HS-5 (cell line): ENCODE measurements at regions not wholly inside any gene's neighbourhood (a gene's known extent, or its start where the extent isn't known, plus 50 kb on each side); places are given as distances from the start of the nearest gene placed in this dataset.

Experiments used
- DNase-seq: peaks from one replicate; pipeline ENCODE4 v3.0.0-alpha.2; 2012; ENCODE audit warnings: low read depth

DNA sequence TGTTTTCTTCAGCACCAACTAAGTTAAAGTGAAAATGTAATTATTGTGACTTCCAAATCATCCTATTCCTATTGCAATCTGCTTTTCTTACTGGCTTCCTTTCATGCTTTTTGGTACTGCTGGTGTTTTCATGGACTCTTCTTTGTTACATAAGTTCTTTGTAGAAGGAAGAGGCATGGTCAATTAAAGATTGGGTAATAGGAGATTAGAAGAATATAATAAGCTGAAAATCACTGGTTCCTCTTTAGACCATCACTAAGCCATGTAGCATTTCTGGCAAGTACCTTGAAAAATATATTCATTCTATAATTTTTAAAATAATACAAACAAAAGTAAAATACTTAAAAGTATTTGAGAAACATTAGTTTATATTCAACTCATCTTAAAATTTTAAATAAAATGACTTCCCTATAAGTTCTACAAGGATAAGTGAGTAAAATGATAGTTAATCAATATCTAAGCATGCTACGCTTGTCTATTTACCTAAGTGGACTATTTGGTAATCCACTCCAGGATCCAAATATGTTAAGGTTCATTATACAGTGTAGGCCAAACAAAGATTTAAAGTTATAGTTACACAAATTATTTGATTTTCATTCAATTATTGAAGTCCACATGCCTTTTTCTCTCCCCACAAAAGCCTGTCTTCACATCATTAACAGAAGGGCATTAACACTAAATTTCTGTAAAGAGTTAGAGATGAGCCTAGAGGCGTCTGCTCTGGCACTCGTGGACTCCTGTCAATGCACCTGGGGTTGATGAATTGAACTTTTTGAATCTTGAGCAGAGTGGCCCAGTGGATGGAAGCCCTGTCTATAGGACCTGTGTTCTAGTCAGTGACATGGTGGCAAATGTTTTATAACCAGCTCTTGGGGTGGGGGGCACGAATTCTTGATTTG, 408.1 kb downstream of the INHBA start:
- no peak for DNase-seq

DNA sequence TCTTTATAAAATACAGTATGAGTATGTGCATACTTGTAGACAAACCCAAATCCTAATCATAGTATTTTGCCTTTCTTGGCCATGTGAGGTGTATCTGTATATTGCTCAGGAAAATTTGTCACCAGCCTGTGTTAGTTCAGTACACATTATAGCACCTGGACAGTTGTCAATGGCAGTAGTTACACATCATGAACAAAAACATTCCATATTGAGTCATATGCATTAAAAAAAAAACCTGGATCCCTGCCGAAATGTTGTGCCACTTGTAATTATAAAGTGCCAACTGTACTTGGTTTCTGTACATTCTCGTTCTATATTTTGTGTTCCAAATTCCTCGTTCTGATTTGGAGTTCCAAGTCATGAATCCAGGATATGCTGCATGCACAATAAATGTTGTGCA, 410.4 kb downstream of the INHBA start:
- peak; percentile 23 for DNase-seq

GRCh38 chr7:41287559-41288335, 415.1 kb downstream of the INHBA start:
- no peak for DNase-seq

GRCh38 chr7:41280491-41280890, 422.4 kb downstream of the INHBA start:
- DNase-seq: no peak

GRCh38 chr7:41277561-41277960, 425.3 kb downstream of the INHBA start:
- no peak for DNase-seq

GRCh38 chr7:41275255-41275654, 427.6 kb downstream of the INHBA start:
- DNase-seq: no peak

- no peak for DNase-seq
Observed at GRCh38 chr7:41274179-41274578, 428.7 kb downstream of the INHBA start.

DNA sequence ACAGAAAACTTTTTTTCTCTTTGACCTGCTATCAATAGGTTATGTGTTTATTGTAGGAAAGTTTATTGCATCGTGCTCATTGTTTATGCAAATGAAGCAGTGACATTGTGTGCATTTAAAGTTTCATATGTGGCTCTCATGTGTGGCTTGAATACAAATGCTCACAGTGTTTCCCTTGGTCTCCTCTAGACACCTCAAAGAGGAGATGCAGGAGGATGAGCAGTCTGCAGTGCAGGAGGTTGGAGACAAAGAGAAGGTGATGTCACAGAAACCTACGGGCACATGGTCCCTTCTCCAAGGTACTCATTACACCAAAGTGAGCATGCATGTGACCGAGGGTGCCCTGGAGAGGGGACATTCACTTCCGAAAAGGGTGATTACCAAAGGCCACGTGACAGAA, 430.2 kb downstream of the INHBA start:
- DNase-seq: no peak

- DNase-seq: no peak
Observed at GRCh38 chr7:41268878-41269277, 434.0 kb downstream of the INHBA start.

DNA sequence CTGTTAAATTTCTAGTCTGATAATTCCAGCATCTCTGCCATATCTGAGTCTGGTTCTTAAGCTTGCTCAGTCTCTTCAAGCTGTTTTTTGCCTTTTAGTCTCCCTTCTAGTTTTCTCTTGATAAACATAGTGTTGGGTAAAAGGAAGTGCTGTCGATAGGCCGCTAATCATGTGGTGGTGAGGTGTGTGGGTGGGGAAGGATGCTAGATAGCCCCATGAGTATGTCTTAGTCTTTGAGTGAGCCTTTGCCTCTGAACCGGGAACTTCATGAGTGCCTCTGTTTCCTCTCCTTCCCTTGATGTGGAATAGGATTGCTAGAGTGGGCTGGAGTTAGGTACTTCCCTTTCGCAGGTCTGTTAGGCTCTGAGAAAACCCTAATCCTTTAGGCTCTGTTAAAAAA, 441.8 kb downstream of the INHBA start:
- no peak for DNase-seq

DNA sequence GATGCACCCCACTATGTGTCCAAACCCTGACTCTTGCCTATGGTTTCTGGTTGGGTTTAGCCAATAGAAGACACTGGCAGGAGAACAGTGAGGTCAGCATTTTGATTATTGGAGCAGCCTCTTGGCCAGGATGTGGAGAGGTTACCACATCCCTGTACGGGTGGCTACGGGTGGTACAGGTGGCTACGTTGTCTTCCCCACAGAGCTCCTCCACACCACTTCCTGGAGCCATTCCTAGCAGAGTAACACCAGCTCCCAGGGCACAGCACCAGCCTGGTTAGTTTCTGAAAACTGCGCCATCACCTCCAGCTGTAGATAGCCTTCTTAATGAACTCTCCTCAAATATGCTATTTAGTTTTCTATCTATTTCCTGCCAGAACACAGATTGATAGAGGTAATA, 445.2 kb downstream of the INHBA start:
- DNase-seq: no peak

GRCh38 chr7:41256186-41256945, 446.5 kb downstream of the INHBA start:
- DNase-seq: peak; percentile 60

DNA sequence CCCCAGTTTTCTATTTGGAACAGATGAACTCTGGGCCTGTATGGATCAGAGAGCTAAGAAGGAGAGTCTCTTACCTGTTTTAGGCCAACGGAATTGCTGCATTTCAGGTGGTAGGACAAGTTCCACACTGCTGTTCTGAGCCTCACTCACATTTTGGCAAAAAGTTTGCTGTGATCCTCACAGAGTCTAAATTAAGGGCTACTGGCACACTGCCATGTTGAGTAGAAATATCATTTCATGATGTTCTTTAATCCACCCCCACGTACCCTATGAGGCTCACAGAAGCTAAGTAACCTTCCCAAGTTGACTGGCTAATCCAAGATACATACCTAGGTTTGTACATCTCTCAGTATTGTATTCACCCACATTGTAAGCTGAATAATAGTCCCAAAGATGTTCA, 447.2 kb downstream of the INHBA start:
- DNase-seq: no peak

GRCh38 chr7:41255113-41255512, 447.8 kb downstream of the INHBA start:
- no peak for DNase-seq

GRCh38 chr7:41252957-41253356, 449.9 kb downstream of the INHBA start:
- DNase-seq: no peak

GRCh38 chr7:41252551-41252950, 450.3 kb downstream of the INHBA start:
- no peak for DNase-seq

DNA sequence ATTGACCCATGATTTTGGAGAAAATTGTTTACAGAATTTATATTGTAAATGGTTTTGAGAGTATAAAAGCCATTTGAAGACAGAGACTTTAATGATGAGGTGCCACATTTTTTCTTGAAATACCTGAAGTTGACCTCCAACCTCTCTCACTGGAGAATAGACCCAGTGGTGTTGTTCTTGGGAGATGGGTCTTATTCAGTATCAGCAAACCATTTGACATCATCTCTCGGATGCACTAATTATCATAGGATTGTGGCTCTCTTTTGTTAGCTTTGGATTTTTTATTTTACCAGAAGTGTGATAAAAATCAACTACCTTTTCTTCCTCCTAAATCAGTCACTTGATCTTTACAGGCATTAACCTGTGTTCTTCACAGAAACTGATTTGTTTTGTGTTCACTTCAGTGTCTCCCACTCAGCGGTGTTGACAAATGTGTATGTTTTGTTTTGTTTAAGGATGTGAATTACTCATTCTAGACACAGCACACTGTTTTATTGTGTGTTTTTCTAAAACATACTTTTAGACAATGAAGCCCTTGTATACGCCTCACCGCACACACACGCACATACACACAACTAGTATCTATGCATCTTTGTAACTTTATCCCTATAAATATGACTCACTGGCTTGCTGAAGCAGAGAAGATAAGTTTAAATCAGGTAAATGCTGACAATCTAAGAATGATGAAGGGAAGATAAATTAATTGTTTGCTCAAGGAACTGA, 455.6 kb downstream of the INHBA start:
- DNase-seq: no peak

DNA sequence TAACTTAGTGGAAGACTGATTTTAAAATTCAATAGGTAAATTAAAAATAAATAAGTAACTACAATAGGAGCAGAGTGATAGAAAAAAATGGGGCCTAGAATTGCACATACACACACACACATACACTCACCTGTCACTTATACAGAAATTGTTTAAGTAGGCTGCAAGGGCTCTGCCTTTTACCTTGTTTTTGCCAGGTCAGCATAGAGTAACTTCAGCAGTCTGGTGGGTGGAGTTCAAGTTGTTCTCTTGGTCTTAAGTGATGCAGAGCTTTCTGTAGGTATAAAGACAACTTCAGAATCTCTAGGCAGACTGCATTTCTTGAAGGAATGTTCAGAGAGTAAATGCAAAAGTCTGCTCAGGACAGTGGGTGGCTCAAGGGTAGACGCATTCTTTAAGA, 457.0 kb downstream of the INHBA start:
- DNase-seq: no peak

GRCh38 chr7:41244246-41244645, 458.6 kb downstream of the INHBA start:
- no peak for DNase-seq

GRCh38 chr7:41241641-41242040, 461.2 kb downstream of the INHBA start:
- DNase-seq: no peak

DNA sequence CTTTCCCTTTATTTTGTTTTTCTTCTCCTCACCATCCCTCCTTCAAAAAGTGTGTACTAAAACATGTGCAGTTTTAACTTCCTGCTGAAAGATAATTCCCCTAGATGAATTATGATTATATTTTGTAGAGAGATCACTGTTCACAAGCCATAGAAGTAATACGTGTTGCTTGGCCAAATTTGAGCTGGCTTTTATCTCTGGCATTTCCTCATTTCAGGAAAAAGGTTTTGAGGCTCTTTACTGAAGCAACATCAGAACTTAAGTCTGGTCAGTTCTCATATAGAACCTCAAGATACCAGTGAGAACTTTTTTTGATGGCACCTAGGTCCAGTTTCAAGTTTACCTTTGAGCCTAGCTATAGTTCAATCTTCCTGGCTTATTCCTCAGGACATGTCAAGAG, 463.3 kb downstream of the INHBA start:
- no peak for DNase-seq

DNA sequence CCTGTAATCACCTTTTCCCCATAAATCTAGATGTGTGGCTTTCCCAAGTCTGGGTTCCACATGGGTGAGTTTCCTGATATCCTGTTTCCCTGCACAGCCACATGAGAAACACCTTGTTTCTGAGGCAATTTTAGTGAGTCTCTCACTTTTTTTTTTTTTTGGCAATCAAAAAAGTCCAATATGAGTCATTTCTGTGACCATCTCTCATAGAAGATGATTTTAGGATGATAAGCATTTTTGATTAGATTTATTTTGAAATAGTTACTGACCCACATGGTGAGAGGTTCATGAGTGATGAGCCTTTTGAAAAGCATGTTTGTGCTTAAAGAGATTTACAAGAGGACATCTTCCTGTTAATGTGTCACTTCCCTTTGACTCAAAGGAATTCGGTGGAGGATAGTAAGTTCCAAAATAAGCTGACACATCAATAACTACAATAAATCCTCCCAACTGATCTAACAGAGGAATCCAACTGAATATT, 464.0 kb downstream of the INHBA start:
- peak; percentile 99 for DNase-seq
